SK-N-SH (cell line): ENCODE measurements at regions not wholly inside any gene's neighbourhood (a gene's known extent, or its start where the extent isn't known, plus 50 kb on each side); places are given as distances from the start of the nearest gene placed in this dataset.

Experiments used
- CTCF ChIA-PET: fragments of 300-600, 350-600 bp; formaldehyde crosslinking; extraction: SDS; loops from one replicate; lab custom pipeline; 2021; lab: Yijun Ruan, JAX
- POLR2A ChIA-PET: fragments of 350-600 bp; sonication (Branson Sonifier 250); formaldehyde crosslinking; extraction: SDS; loops from one replicate; lab custom pipeline; 2020; ENCODE audit warnings: antibody characterized with exemption, inconsistent platforms; lab: Yijun Ruan, JAX
- DNase-seq: peaks from one replicate; pipeline ENCODE4 v3.0.0; 2012
- H2AFZ ChIP-seq: fragments of 200-600 bp; sonication (generic); 2 replicates; pipeline ENCODE4 v1.8.1; 2016; ENCODE audit warnings: antibody characterized with exemption, mild to moderate bottlenecking, low read depth
- H3F3A ChIP-seq: fragments of 200-600 bp; sonication (generic); replicated peaks from 2 replicates; pipeline ENCODE3; 2016; ENCODE audit warnings: antibody characterized with exemption, mild to moderate bottlenecking; ENCODE audit not compliant: insufficient read depth
- H3K27ac ChIP-seq, 2 experiments: fragments of 200-500 bp in 1 of 2; fragments of 200-600 bp in 1 of 2; sonication (Bioruptor generic) in 1 of 2; sonication (generic), shearing (Covaris generic) in 1 of 2; 2 replicates each; pipeline versions ENCODE4 v1.5.1 to v1.6.1; 2014 to 2016; ENCODE audit warnings: low read depth in 2 of 2, inconsistent platforms in 1 of 2, low read length in 1 of 2, mild to moderate bottlenecking in 1 of 2, mixed read lengths in 1 of 2
- H3K27me3 ChIP-seq: fragments of 200-600 bp; sonication (generic), shearing (Covaris generic); 2 replicates; pipeline ENCODE4 v1.6.1; 2016; ENCODE audit warnings: mixed run types; ENCODE audit not compliant: insufficient read depth
- H3K36me3 ChIP-seq, 2 experiments: fragments of 200-500 bp in 1 of 2; fragments of 200-600 bp in 1 of 2; sonication (Bioruptor generic) in 1 of 2; sonication (generic) in 1 of 2; replicated peaks in 1 of 2; 2 replicates each; pipeline versions ENCODE3 to v1.5.1; 2014 to 2016; ENCODE audit warnings: low read length in 1 of 2, mild to moderate bottlenecking in 1 of 2; ENCODE audit not compliant: insufficient read depth in 2 of 2, control insufficient read depth in 1 of 2
- H3K4me1 ChIP-seq, 2 experiments: fragments of 200-500 bp in 1 of 2; fragments of 200-600 bp in 1 of 2; sonication (Bioruptor generic) in 1 of 2; sonication (generic), shearing (Covaris generic) in 1 of 2; 2 replicates each; pipeline versions ENCODE4 v1.5.1 to v1.6.1; 2014 to 2016; ENCODE audit warnings: low read depth in 1 of 2, low read length in 1 of 2, mixed run types in 1 of 2; ENCODE audit not compliant: insufficient read depth in 2 of 2, control insufficient read depth in 1 of 2
- H3K4me2 ChIP-seq: fragments of 200-600 bp; sonication (generic), shearing (Covaris generic); 2 replicates; pipeline ENCODE4 v1.6.1; 2017; ENCODE audit warnings: mixed run types
- H3K4me3 ChIP-seq, 2 experiments: fragments of 200-500 bp in 1 of 2; fragments of 200-600 bp in 1 of 2; sonication (Bioruptor generic) in 1 of 2; sonication (generic), shearing (Covaris generic) in 1 of 2; 2 replicates each; pipeline versions ENCODE4 v1.5.1 to v1.8.1; 2014 to 2016; ENCODE audit warnings: low read depth in 2 of 2, inconsistent platforms in 1 of 2, low read length in 1 of 2, mild to moderate bottlenecking in 1 of 2, mixed read lengths in 1 of 2, moderate library complexity in 1 of 2
- H3K79me2 ChIP-seq: fragments of 200-600 bp; sonication (generic); 2 replicates; pipeline ENCODE4 v1.8.1; 2017; ENCODE audit warnings: mild to moderate bottlenecking; ENCODE audit not compliant: insufficient read depth
- H3K9ac ChIP-seq: fragments of 200-600 bp; sonication (generic); 2 replicates; pipeline ENCODE4 v1.6.1; 2017; ENCODE audit warnings: mixed run types
- H3K9me2 ChIP-seq: fragments of 200-600 bp; sonication (generic); 2 replicates; pipeline ENCODE4 v1.6.1; 2017; ENCODE audit warnings: mixed run types
- H3K9me3 ChIP-seq: fragments of 200-600 bp; sonication (generic); 2 replicates; pipeline ENCODE4 v1.6.1; 2017; ENCODE audit warnings: mixed run types, mild to moderate bottlenecking, moderate library complexity
- H4K20me1 ChIP-seq: fragments of 200-600 bp; sonication (generic); 2 replicates; pipeline ENCODE4 v1.6.1; 2017; ENCODE audit warnings: mild to moderate bottlenecking, mixed run types; ENCODE audit not compliant: insufficient read depth
- CHD2 ChIP-seq: fragments of 150-350 bp; IDR thresholded peaks from 2 replicates; pipeline ENCODE4 v1.6.1; 2018; ENCODE audit warnings: low read length; ENCODE audit not compliant: partially characterized antibody
- ELF1 ChIP-seq: IDR thresholded peaks from 2 replicates; pipeline ENCODE4 v1.4.0; 2012
- EZH2phosphoT487 ChIP-seq: fragments of 200-600 bp; sonication (generic); IDR thresholded peaks from 2 replicates; pipeline ENCODE4 v1.6.1; 2017; ENCODE audit warnings: low read depth, mixed run types, mild to moderate bottlenecking, antibody characterized with exemption, moderate library complexity, borderline replicate concordance
- IRF3 ChIP-seq: fragments of 150-350 bp; IDR thresholded peaks from 2 replicates; pipeline ENCODE4 v1.6.1; 2016; ENCODE audit warnings: mild to moderate bottlenecking, low read depth, low read length
- JUND ChIP-seq: IDR thresholded peaks from 2 replicates; pipeline ENCODE4 v1.4.0; 2012
- MAX ChIP-seq: IDR thresholded peaks from 2 replicates; pipeline ENCODE4 v1.4.0; 2012; ENCODE audit warnings: low read depth
- NFIC ChIP-seq: IDR thresholded peaks from 2 replicates; pipeline ENCODE4 v1.4.0; 2012; ENCODE audit warnings: borderline replicate concordance
- NRF1 ChIP-seq: IDR thresholded peaks from 2 replicates; pipeline ENCODE4 v1.6.1; 2012; ENCODE audit warnings: low read depth, mild to moderate bottlenecking, low read length
- RFX5 ChIP-seq: IDR thresholded peaks from 2 replicates; pipeline ENCODE4 v1.6.1; 2012; ENCODE audit warnings: mild to moderate bottlenecking, improper control_type of control experiment, low read length
- TAF1 ChIP-seq: IDR thresholded peaks from 2 replicates; pipeline ENCODE4 v1.6.1; 2012; ENCODE audit warnings: low read depth, mild to moderate bottlenecking, low read length, moderate library complexity, borderline replicate concordance
- TCF12 ChIP-seq: IDR thresholded peaks from 2 replicates; pipeline ENCODE4 v1.4.0; 2012
- TEAD4 ChIP-seq: IDR thresholded peaks from 2 replicates; pipeline ENCODE4 v1.4.0; 2012; ENCODE audit warnings: mild to moderate bottlenecking, borderline replicate concordance; ENCODE audit not compliant: insufficient read depth
- YY1 ChIP-seq: IDR thresholded peaks from 2 replicates; pipeline ENCODE4 v1.4.0; 2012; ENCODE audit warnings: low read depth, mild to moderate bottlenecking
- WGBS: methylation state at CpG from one replicate; pipeline ENCODE4 v1.1.6; 2017; ENCODE audit warnings: low lambda C conversion rate; 5-methylcytosine and 5-hydroxymethylcytosine counted together
- TF ChIP-seq, protein P1 (sequence below): IDR thresholded peaks from 2 replicates; pipeline ENCODE4 v1.6.1; 2012; ENCODE audit warnings: mild to moderate bottlenecking, low read depth, low read length, moderate library complexity
- TF ChIP-seq, protein P2 (sequence below): fragments of 200-600 bp; sonication (generic); IDR thresholded peaks from 2 replicates; pipeline ENCODE4 v1.6.1; 2017; ENCODE audit warnings: antibody characterized with exemption, mild to moderate bottlenecking, moderate library complexity

DNA sequence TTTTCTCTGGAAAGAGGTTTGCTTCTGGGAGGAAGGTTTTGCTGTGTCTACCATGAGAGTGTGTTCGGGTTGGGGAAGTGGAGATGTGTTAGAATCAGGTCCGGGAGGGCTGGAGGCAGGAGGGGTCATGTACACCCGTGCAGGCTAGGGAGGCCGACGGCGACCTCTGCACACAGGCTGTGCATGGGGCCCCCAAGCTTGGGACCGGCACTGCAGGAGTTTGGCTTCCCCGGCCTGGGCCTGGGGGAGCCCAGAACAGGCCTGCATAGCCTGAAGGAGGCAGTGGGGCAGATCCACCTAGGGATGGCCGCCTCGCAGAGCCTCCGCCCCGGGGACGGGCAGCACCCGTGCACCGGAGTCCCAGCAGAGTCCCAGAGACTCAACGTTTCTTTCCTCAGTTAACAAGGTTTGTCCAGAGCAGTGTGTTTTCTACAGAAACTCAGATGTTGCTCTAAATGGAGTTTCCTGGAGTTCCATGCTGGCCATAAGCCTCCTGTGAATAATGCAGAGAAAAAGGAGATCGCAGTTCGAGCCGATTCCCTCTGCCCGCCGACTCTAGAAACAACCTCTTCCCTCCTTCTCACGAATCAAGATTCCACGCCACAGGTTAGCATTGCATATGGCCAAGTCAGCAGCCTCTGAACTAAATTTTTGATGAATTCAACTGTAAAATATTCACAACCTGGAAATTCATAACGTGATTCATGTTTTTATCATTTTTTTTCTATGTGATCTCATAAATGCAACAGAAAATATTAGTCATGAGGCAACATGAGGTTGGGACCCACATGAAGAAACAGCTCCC, 427.3 kb downstream of the BRD1 start:
- no peaks in the 10 kb centered on the region for H3K79me2 ChIP-seq
- H4K20me1 ChIP-seq: no peaks in the 10 kb centered on the region
- no peaks in the 10 kb centered on the region for H3F3A ChIP-seq
- H3K9me2 ChIP-seq: no peaks in the 10 kb centered on the region
- no peak overlapping the region for H3K27ac ChIP-seq
- H3K36me3 ChIP-seq: no peaks in the 10 kb centered on the region
- H3K4me2 ChIP-seq: 0 out of 2 replicates have a peak overlapping the region, but pooled peaks have one; percentile 24
- H2AFZ ChIP-seq: no peak overlapping the region
- no peak for DNase-seq
- CTCF ChIA-PET: no interaction called here
- no peak overlapping the region for H3K9ac ChIP-seq
- WGBS: 42% methylated on average over 11 of the region's 24 CpGs
- no peak for TF ChIP-seq IRF3
- TF ChIP-seq YY1: no peak
- no peak for TF ChIP-seq TAF1
- TF ChIP-seq, protein P1, sequence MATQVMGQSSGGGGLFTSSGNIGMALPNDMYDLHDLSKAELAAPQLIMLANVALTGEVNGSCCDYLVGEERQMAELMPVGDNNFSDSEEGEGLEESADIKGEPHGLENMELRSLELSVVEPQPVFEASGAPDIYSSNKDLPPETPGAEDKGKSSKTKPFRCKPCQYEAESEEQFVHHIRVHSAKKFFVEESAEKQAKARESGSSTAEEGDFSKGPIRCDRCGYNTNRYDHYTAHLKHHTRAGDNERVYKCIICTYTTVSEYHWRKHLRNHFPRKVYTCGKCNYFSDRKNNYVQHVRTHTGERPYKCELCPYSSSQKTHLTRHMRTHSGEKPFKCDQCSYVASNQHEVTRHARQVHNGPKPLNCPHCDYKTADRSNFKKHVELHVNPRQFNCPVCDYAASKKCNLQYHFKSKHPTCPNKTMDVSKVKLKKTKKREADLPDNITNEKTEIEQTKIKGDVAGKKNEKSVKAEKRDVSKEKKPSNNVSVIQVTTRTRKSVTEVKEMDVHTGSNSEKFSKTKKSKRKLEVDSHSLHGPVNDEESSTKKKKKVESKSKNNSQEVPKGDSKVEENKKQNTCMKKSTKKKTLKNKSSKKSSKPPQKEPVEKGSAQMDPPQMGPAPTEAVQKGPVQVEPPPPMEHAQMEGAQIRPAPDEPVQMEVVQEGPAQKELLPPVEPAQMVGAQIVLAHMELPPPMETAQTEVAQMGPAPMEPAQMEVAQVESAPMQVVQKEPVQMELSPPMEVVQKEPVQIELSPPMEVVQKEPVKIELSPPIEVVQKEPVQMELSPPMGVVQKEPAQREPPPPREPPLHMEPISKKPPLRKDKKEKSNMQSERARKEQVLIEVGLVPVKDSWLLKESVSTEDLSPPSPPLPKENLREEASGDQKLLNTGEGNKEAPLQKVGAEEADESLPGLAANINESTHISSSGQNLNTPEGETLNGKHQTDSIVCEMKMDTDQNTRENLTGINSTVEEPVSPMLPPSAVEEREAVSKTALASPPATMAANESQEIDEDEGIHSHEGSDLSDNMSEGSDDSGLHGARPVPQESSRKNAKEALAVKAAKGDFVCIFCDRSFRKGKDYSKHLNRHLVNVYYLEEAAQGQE: no peak
- POLR2A ChIA-PET: no interaction called here
- no peaks in the 10 kb centered on the region; the same call in 1 of the 2 replicates for H3K27me3 ChIP-seq
- H3K9me3 ChIP-seq: no peaks in the 10 kb centered on the region
- H3K4me1 ChIP-seq: no peaks in the 10 kb centered on the region
- H3K4me3 ChIP-seq: no peak overlapping the region

GRCh38 chr22:49398646-49399045, 429.0 kb downstream of the BRD1 start:
- Histone ChIP-seq H3K27ac (no peak overlapping the region), H3F3A (no peaks in the 10 kb centered on the region), H4K20me1 (no peaks in the 10 kb centered on the region), H3K79me2 (no peaks in the 10 kb centered on the region), H3K36me3 (no peaks in the 10 kb centered on the region), H3K4me3 (no peak overlapping the region), H3K9me3 (no peaks in the 10 kb centered on the region), H3K9me2 (no peaks in the 10 kb centered on the region), H2AFZ (no peak overlapping the region), H3K27me3 (no peaks in the 10 kb centered on the region; the same call in 1 of the 2 replicates), H3K4me1 (no peaks in the 10 kb centered on the region), H3K4me2 (no peak overlapping the region)
- 52% methylated on average over 14 of the region's 15 CpGs for WGBS
- POLR2A ChIA-PET: no interaction called here
- DNase-seq: no peak
- CTCF ChIA-PET: no interaction called here
- TF ChIP-seq YY1: no peak
- no peak for TF ChIP-seq MAX
- no peak for TF ChIP-seq NFIC
- no peak for TF ChIP-seq EZH2phosphoT487
- TF ChIP-seq ELF1: no peak
- TF ChIP-seq TCF12: no peak
- no peak for TF ChIP-seq RFX5
- no peak for TF ChIP-seq JUND
- TF ChIP-seq IRF3: no peak
- TF ChIP-seq, protein P2, sequence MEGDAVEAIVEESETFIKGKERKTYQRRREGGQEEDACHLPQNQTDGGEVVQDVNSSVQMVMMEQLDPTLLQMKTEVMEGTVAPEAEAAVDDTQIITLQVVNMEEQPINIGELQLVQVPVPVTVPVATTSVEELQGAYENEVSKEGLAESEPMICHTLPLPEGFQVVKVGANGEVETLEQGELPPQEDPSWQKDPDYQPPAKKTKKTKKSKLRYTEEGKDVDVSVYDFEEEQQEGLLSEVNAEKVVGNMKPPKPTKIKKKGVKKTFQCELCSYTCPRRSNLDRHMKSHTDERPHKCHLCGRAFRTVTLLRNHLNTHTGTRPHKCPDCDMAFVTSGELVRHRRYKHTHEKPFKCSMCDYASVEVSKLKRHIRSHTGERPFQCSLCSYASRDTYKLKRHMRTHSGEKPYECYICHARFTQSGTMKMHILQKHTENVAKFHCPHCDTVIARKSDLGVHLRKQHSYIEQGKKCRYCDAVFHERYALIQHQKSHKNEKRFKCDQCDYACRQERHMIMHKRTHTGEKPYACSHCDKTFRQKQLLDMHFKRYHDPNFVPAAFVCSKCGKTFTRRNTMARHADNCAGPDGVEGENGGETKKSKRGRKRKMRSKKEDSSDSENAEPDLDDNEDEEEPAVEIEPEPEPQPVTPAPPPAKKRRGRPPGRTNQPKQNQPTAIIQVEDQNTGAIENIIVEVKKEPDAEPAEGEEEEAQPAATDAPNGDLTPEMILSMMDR: no peak
- TF ChIP-seq CHD2: no peak
- no peak for TF ChIP-seq TAF1
- TF ChIP-seq TEAD4: no peak
- no peak for TF ChIP-seq NRF1
- TF ChIP-seq, all 33 proteins: peak for 0
- H3K9ac ChIP-seq: no peak overlapping the region
